WERI-Rb-1 (cell line): ENCODE measurements at regions not wholly inside any gene's neighbourhood (a gene's known extent, or its start where the extent isn't known, plus 50 kb on each side); places are given as distances from the start of the nearest gene placed in this dataset.

Experiments
- DNase-seq: peaks from one replicate; pipeline ENCODE4 v3.0.0-alpha.2; 2020
- H3K27ac ChIP-seq: fragments of 250-450 bp; sonication (Bioruptor Pico); 2 replicates; pipeline ENCODE4 v1.5.1; 2020; ENCODE audit warnings: mild to moderate bottlenecking, moderate library complexity
- H3K27me3 ChIP-seq: fragments of 250-450 bp; sonication (Bioruptor Pico); 2 replicates; pipeline ENCODE4 v1.5.1; 2021; ENCODE audit warnings: mild to moderate bottlenecking, low read depth, moderate library complexity; ENCODE audit not compliant: insufficient read depth, severe bottlenecking
- H3K36me3 ChIP-seq: fragments of 250-450 bp; sonication (Bioruptor Pico); 2 replicates; pipeline ENCODE4 v1.5.1; 2020; ENCODE audit warnings: mild to moderate bottlenecking, moderate library complexity
- H3K4me3 ChIP-seq: 2 replicates; pipeline ENCODE4 v1.5.1; 2011; ENCODE audit warnings: low read depth, mild to moderate bottlenecking, control low read depth, low read length
- H3K9me3 ChIP-seq: fragments of 250-450 bp; sonication (Bioruptor Pico); 2 replicates; pipeline ENCODE4 v1.5.1; 2021; ENCODE audit warnings: mild to moderate bottlenecking, moderate library complexity; ENCODE audit not compliant: severe bottlenecking
- TF ChIP-seq, protein P1 (sequence below): IDR thresholded peaks from 2 replicates; pipeline ENCODE4 v1.5.1; 2011; ENCODE audit warnings: low read depth, mild to moderate bottlenecking, control low read depth, inconsistent platforms, low read length

DNA sequence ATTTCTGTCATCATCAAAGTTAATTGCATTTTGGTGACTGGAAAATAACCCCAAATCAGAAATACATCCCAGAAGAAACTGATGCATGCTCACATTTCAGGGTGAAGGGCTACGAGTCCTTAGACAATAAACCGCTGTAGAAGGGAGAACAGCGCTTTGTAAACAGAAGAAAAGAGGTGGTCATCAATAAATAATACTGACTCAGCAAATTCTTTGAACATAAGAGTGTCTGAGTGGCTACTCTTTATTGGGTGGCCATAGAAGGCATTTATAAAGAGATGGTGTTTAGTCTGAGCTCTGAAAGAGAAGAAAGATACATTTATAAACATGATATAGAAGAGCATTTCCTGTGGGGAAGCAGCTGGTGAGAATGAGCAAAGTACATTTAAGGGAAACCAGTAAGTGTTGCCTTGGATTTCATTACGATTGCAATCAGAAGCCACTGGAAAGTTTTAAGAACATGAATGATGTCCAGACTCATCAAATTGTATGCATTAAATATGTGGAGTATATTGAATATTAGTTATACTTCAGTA is 246.9 kb upstream of the GIMD1 start:
- Histone ChIP-seq H3K9me3 (peaks cover 2% of the 10 kb centered on the region), H3K4me3 (no peak overlapping the region), H3K27me3 (no peaks in the 10 kb centered on the region), H3K36me3 (no peaks in the 10 kb centered on the region), H3K27ac (no peak overlapping the region)
- no peak for DNase-seq
- TF ChIP-seq, protein P1, sequence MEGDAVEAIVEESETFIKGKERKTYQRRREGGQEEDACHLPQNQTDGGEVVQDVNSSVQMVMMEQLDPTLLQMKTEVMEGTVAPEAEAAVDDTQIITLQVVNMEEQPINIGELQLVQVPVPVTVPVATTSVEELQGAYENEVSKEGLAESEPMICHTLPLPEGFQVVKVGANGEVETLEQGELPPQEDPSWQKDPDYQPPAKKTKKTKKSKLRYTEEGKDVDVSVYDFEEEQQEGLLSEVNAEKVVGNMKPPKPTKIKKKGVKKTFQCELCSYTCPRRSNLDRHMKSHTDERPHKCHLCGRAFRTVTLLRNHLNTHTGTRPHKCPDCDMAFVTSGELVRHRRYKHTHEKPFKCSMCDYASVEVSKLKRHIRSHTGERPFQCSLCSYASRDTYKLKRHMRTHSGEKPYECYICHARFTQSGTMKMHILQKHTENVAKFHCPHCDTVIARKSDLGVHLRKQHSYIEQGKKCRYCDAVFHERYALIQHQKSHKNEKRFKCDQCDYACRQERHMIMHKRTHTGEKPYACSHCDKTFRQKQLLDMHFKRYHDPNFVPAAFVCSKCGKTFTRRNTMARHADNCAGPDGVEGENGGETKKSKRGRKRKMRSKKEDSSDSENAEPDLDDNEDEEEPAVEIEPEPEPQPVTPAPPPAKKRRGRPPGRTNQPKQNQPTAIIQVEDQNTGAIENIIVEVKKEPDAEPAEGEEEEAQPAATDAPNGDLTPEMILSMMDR, result no peak

DNA sequence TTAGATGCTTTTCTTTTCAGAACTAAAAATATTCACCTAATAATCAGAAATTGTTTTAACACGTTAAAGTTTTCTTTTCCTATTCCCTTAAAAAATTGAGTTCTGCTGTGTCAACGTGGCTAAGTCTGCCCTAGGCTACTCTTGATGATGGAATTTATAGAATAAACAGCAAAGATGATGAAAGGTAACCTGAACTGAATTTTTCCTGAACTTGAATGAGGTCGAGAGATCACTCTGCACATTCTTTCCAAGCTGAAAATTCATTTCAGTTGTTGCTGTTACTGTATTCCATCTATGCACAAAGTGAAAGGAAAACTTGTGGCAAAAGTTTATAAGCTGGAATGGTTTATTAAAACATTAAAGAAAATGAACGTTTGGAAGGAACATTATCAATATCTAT is 245.9 kb upstream of the GIMD1 start:
- DNase-seq, result no peak
- H3K4me3 ChIP-seq, result no peak overlapping the region
- H3K9me3 ChIP-seq, result peaks cover 2% of the 10 kb centered on the region
- H3K27ac ChIP-seq, result no peak overlapping the region
- TF ChIP-seq, protein P1, result no peak
- no peaks in the 10 kb centered on the region for H3K27me3 ChIP-seq
- H3K36me3 ChIP-seq, result no peaks in the 10 kb centered on the region

DNA sequence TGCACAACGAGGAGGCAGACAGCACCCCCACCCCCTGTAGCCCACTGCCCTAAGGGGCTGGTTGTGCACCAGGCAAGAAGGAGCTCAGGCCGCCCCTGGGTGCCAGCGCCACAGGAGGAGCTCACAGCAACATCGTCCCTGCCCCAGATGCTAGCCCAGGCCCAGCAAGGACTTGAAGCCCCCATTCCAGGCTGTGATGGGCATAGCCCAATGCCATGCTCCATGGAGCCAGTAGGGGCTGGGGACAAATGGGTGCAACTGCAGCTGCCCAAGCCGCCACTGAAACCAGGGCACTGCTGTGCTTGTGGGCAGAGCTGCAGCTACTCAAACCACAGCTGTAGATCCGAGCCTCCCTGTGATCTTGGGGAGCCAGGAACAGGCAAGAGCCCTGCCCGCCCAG is 241.3 kb upstream of the GIMD1 start:
- H3K4me3 ChIP-seq, result no peak overlapping the region
- peaks cover 2% of the 10 kb centered on the region for H3K9me3 ChIP-seq
- DNase-seq, result no peak
- no peaks in the 10 kb centered on the region for H3K36me3 ChIP-seq
- TF ChIP-seq, protein P1, result no peak
- no peaks in the 10 kb centered on the region for H3K27me3 ChIP-seq
- H3K27ac ChIP-seq, result no peak overlapping the region

DNA sequence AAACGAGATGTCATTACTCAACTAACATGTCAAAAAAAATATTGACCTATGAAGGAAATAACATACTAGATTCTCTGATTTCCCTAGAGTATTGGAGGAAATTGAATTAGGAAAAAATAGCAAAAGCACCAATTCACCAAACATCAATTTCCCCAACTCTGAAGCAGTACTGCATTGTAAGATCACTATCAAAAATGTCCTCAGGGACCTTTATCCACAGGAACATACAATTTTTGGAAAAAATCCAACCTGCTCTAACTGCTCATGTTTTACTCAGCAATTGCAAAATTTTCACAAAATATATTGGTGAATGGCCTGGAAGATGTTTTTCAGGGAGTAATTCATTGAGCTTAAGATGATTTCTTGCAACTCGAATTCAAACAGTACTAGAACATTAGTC is 239.0 kb upstream of the GIMD1 start:
- H3K4me3 ChIP-seq, result no peak overlapping the region
- H3K36me3 ChIP-seq, result no peaks in the 10 kb centered on the region
- H3K27ac ChIP-seq, result no peak overlapping the region
- H3K27me3 ChIP-seq, result no peaks in the 10 kb centered on the region
- TF ChIP-seq, protein P1, result no peak
- peaks cover 2% of the 10 kb centered on the region for H3K9me3 ChIP-seq
- no peak for DNase-seq

DNA sequence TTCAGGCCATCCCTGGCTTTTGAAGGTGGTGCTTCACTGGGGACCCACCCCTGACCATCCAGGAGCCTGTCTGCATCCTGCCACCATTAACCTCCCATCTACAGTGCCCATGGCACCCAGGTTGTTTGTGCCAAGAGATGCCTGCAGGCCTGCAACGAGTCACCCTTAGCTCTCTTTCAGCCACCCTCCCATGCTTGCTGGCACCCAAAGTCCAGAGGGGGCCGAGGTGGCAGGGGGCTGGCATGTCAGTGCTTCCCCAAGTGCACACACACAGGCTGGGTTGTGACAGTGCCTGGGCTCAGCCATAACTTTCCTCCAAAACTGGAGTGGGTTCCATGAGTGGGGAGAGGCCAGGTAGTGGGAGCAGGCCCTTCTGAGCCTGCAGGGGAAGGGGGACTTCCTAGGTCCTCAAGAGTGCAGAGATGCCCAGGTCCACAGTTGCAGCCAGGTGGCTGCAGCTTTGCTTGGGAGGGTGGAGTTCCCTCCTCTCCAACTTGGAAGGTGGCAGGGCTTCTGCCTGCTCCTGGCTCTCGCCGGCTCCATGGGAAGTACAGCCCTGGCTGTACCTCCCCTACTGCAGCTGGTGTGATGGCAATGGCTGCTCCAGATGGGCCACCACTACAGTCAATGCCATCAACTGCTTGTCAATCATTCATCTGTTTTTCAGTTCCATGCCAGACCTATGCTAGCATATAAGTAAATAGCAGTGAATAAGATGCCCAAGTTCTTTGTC is 235.9 kb upstream of the GIMD1 start:
- Histone ChIP-seq H3K4me3 (no peak overlapping the region), H3K36me3 (no peaks in the 10 kb centered on the region), H3K27me3 (no peaks in the 10 kb centered on the region), H3K9me3 (no peaks in the 10 kb centered on the region), H3K27ac (no peak overlapping the region)
- TF ChIP-seq, protein P1, result no peak
- DNase-seq, result no peak

DNA sequence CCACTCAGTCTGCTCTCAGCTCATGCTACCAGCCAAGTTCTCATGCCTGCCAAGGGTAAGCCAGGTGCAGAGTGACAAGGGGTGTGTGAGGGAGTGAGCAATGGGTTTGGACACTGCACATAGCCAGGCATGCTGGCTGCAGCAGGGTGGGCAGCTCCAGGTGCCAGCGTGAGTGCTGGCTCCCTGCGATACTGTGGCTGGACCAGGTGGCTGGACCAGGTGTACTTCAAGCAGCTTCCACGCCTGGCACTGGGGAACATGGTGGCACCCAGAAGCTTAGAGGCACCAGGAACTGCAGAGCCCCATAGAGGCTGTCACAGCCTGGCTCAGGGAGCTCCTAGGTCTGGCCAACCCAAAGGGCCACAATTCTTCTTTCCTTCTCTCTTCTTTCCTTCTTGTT is 234.9 kb upstream of the GIMD1 start:
- no peak for DNase-seq
- Histone ChIP-seq H3K27ac (no peak overlapping the region), H3K4me3 (no peak overlapping the region), H3K27me3 (no peaks in the 10 kb centered on the region), H3K36me3 (no peaks in the 10 kb centered on the region), H3K9me3 (no peaks in the 10 kb centered on the region)
- TF ChIP-seq, protein P1, result no peak
